Calu3 (cell line): ENCODE measurements at regions not wholly inside any gene's neighbourhood (a gene's known extent, or its start where the extent isn't known, plus 50 kb on each side); places are given as distances from the start of the nearest gene placed in this dataset.
"Not testable (repeated sequence)": the region's sequence is repeated elsewhere in the genome, so short reads cannot be mapped to it uniquely, and the experiment has no call there.

ENCODE experiments used
- BruUV-seq: library from RNA; stranded (reverse); fragments of 400-500 nt; replicated peaks from 2 replicates; lab custom pipeline; 2021; lab: Mats Ljungman, UMichigan
- CTCF ChIA-PET: fragments of 300-600 bp; sonication (Branson Sonifier 250); formaldehyde crosslinking; loops from one replicate; lab custom pipeline; 2022; ENCODE audit warnings: antibody characterized with exemption; lab: Charles Lee
- DNase-seq: peaks from one replicate; pipeline ENCODE4 v3.0.0; 2022
- H3K27ac Mint-ChIP-seq: one replicate; pipeline ENCODE4 v1.8.0; 2022; ENCODE audit warnings: mixed read lengths; ENCODE audit not compliant: unreplicated experiment
- H3K27me3 Mint-ChIP-seq: one replicate; pipeline ENCODE4 v1.8.0; 2022; ENCODE audit warnings: mixed read lengths; ENCODE audit not compliant: unreplicated experiment
- H3K36me3 Mint-ChIP-seq: one replicate; pipeline ENCODE4 v1.8.0; 2022; ENCODE audit warnings: mild to moderate bottlenecking, moderate library complexity, mixed read lengths; ENCODE audit not compliant: insufficient read depth, unreplicated experiment
- H3K4me1 Mint-ChIP-seq: one replicate; pipeline ENCODE4 v1.8.0; 2022; ENCODE audit warnings: mild to moderate bottlenecking, low read depth, mixed read lengths; ENCODE audit not compliant: unreplicated experiment
- H3K4me3 Mint-ChIP-seq: one replicate; pipeline ENCODE4 v1.8.0; 2022; ENCODE audit warnings: mild to moderate bottlenecking, low read depth, moderate library complexity, mixed read lengths; ENCODE audit not compliant: unreplicated experiment
- H3K9me3 Mint-ChIP-seq: one replicate; pipeline ENCODE4 v1.8.0; 2022; ENCODE audit warnings: low read depth, mixed read lengths; ENCODE audit not compliant: unreplicated experiment
- intact Hi-C: fragments of 100-400 bp; cut with micrococcal nuclease; formaldehyde crosslinking; loops from one replicate; pipeline ENCODE4 v1.10.0; 2022; ENCODE audit not compliant: unreplicated experiment
- TF ChIP-seq, protein P1 (sequence below): fragments of 200-600 bp; IDR thresholded peaks from one replicate; pipeline ENCODE4 v1.8.0; 2022; ENCODE audit warnings: antibody characterized with exemption; ENCODE audit not compliant: unreplicated experiment

DNA sequence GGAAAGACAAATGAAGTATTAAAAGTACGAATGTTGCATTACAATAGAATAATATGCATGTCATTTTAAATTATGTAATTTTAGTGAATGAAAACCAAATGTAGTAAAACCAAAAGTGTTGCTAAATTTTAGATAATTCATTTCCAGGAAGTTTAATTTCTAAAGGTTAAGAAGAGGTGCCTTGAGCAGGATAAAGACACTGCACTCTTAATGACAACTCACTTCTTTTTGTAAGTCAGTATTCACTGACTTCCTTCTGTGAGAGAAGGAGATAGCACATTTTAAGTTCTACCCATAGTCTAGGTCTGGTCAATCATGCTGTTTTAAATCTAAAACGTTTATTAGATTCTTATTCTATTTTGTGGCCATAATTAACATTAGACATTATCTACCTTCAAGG lies 160.2 kb downstream of the CRPPA start:
- Mint-ChIP-seq H3K9me3 (no peaks in the 10 kb centered on the region), H3K36me3 (no peaks in the 10 kb centered on the region)
- BruUV-seq, result no TSS peak

DNA sequence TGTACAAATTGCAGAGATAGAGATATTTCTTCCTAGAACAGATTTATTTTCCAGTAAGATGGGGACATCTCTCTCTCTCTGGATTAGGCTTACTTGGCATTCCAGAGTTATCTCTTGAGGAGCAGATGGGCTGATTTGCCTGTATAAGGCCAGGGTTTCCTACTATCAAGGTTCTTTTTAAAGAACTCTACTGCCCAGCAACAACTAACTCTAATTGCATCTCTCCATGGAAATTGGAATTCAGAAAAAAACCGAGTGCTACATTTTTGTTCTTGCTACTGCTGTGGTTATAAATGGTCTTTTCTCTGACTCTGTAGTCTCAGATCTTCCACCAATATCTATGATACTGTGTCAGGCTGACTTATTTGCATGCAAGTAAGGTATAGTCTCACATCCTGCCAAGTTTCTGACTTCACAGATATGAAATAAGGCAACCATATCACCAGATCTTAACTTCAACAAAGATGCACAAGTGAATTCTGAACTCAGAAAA lies 161.1 kb downstream of the CRPPA start:
- BruUV-seq, result no TSS peak
- no peak overlapping the region for H3K27ac Mint-ChIP-seq
- intact Hi-C loops, result no loop called here
- CTCF ChIA-PET, result no interaction called here
- no peaks in the 10 kb centered on the region for H3K36me3 Mint-ChIP-seq
- TF ChIP-seq, protein P1, sequence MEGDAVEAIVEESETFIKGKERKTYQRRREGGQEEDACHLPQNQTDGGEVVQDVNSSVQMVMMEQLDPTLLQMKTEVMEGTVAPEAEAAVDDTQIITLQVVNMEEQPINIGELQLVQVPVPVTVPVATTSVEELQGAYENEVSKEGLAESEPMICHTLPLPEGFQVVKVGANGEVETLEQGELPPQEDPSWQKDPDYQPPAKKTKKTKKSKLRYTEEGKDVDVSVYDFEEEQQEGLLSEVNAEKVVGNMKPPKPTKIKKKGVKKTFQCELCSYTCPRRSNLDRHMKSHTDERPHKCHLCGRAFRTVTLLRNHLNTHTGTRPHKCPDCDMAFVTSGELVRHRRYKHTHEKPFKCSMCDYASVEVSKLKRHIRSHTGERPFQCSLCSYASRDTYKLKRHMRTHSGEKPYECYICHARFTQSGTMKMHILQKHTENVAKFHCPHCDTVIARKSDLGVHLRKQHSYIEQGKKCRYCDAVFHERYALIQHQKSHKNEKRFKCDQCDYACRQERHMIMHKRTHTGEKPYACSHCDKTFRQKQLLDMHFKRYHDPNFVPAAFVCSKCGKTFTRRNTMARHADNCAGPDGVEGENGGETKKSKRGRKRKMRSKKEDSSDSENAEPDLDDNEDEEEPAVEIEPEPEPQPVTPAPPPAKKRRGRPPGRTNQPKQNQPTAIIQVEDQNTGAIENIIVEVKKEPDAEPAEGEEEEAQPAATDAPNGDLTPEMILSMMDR, result no peak
- H3K27me3 Mint-ChIP-seq, result no peaks in the 10 kb centered on the region
- no peak overlapping the region for H3K4me3 Mint-ChIP-seq
- DNase-seq, result no peak
- no peaks in the 10 kb centered on the region for H3K9me3 Mint-ChIP-seq
- no peaks in the 10 kb centered on the region for H3K4me1 Mint-ChIP-seq

More for the DNA sequence above, 160.2 kb downstream of the CRPPA start:
- CTCF ChIA-PET, result no interaction called here
- Mint-ChIP-seq H3K4me3 (no peak overlapping the region), H3K4me1 (no peaks in the 10 kb centered on the region), H3K27me3 (no peaks in the 10 kb centered on the region), H3K27ac (no peak overlapping the region)
- intact Hi-C loops, result no loop called here
- TF ChIP-seq, protein P1, result no peak
- DNase-seq, result no peak

- H3K36me3 Mint-ChIP-seq, DNase-seq, H3K4me3 Mint-ChIP-seq, CTCF ChIA-PET, H3K27ac Mint-ChIP-seq, H3K9me3 Mint-ChIP-seq, H3K4me1 Mint-ChIP-seq, BruUV-seq, intact Hi-C loops, H3K27me3 Mint-ChIP-seq: not testable (repeated sequence)
These were observed 164.9 kb downstream of the CRPPA start for GRCh38 chr7:16256419-16256818.

- H3K27me3 Mint-ChIP-seq, CTCF ChIA-PET, H3K9me3 Mint-ChIP-seq, intact Hi-C loops, H3K4me3 Mint-ChIP-seq, BruUV-seq, DNase-seq, H3K4me1 Mint-ChIP-seq, H3K27ac Mint-ChIP-seq, H3K36me3 Mint-ChIP-seq: not testable (repeated sequence)
These were observed 165.4 kb downstream of the CRPPA start for GRCh38 chr7:16255952-16256351.

- CTCF ChIA-PET, DNase-seq, H3K4me1 Mint-ChIP-seq, H3K36me3 Mint-ChIP-seq, H3K27me3 Mint-ChIP-seq, H3K9me3 Mint-ChIP-seq, H3K4me3 Mint-ChIP-seq, intact Hi-C loops, H3K27ac Mint-ChIP-seq, BruUV-seq: not testable (repeated sequence)
These were observed 170.7 kb downstream of the CRPPA start for GRCh38 chr7:16250655-16251054.

- BruUV-seq, CTCF ChIA-PET, H3K9me3 Mint-ChIP-seq, DNase-seq, H3K36me3 Mint-ChIP-seq, intact Hi-C loops, H3K27me3 Mint-ChIP-seq, H3K4me3 Mint-ChIP-seq, H3K4me1 Mint-ChIP-seq, H3K27ac Mint-ChIP-seq: not testable (repeated sequence)
These were observed 172.1 kb downstream of the CRPPA start for GRCh38 chr7:16249204-16249603.

DNA sequence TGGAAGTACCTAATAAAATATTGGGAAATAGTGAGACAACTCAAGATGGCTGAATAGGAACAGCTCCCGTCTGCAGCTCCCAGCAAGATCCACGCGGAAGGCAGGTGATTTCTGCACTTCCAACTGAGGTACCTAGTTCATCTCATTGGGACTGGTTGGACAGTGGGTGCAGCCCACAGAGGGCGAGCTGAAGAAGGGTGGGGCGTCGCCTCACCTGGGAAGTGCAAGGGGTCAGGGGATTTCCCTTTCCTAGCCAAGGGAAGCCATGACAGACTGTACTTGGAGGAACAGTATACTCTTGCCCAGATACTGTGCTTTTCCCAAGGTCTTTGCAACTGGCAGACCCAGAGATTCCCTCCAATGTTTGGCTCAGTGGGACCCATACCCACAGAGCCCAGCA lies 172.8 kb downstream of the CRPPA start:
- H3K27ac Mint-ChIP-seq, CTCF ChIA-PET, intact Hi-C loops, DNase-seq, H3K36me3 Mint-ChIP-seq, H3K4me1 Mint-ChIP-seq, H3K4me3 Mint-ChIP-seq, H3K27me3 Mint-ChIP-seq, H3K9me3 Mint-ChIP-seq, BruUV-seq: not testable (repeated sequence)
